ENCODE measurements at regions not wholly inside any gene's neighbourhood (a gene's known extent, or its start where the extent isn't known, plus 50 kb on each side); places are given as distances from the start of the nearest gene placed in this dataset.

- WGBS, 2 experiments, result 82 to 93% methylated on average over 3 of the region's 3 CpGs
- no peaks in the 10 kb centered on the region for H3K9me3 ChIP-seq (ENCODE audit: control insufficient read depth, low read length)
- no peak overlapping the region for H3K4me3 ChIP-seq (ENCODE audit: insufficient read depth, low read depth, low read length)
- H3K27me3 ChIP-seq (ENCODE audit: control insufficient read depth, insufficient read depth, low read length, poor library complexity, severe bottlenecking), result no peaks in the 10 kb centered on the region
- no peaks in the 10 kb centered on the region for H3K36me3 ChIP-seq (ENCODE audit: control insufficient read depth, insufficient read depth, low read length)
- no peak overlapping the region for H3K27ac ChIP-seq (ENCODE audit: insufficient read depth, low read depth, low read length, poor library complexity, severe bottlenecking)
- no peaks in the 10 kb centered on the region for H3K4me1 ChIP-seq (ENCODE audit: control insufficient read depth, insufficient read depth, low read length)
Observed at GRCh38 chr1:36614571-36614970, 131.9 kb upstream of the CSF3R start.

DNA sequence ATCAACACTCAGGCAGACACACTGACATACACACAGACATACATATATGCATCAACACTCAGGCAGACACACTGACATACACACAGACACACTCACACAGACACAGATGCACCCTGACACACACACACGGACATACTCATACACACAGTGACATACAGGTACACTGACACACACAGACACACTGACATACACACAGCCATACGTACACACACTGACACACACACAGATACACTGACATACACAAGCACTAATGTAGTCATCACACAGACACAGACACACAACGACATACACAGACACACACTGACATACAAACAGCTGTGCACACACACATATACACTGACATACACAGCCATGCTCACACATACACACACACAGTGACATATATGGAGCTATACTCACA is 131.0 kb upstream of the CSF3R start:
- H3K4me3 ChIP-seq (ENCODE audit: insufficient read depth, low read depth, low read length), result no peak overlapping the region
- no peaks in the 10 kb centered on the region for H3K4me1 ChIP-seq (ENCODE audit: control insufficient read depth, insufficient read depth, low read length)
- no peaks in the 10 kb centered on the region for H3K27me3 ChIP-seq (ENCODE audit: control insufficient read depth, insufficient read depth, low read length, poor library complexity, severe bottlenecking)
- H3K36me3 ChIP-seq (ENCODE audit: control insufficient read depth, insufficient read depth, low read length), result no peaks in the 10 kb centered on the region
- no peak overlapping the region for H3K27ac ChIP-seq (ENCODE audit: insufficient read depth, low read depth, low read length, poor library complexity, severe bottlenecking)
- no peaks in the 10 kb centered on the region for H3K9me3 ChIP-seq (ENCODE audit: control insufficient read depth, low read length)
- 83 to 86% methylated on average over 3 of the region's 3 CpGs for WGBS, 2 experiments

DNA sequence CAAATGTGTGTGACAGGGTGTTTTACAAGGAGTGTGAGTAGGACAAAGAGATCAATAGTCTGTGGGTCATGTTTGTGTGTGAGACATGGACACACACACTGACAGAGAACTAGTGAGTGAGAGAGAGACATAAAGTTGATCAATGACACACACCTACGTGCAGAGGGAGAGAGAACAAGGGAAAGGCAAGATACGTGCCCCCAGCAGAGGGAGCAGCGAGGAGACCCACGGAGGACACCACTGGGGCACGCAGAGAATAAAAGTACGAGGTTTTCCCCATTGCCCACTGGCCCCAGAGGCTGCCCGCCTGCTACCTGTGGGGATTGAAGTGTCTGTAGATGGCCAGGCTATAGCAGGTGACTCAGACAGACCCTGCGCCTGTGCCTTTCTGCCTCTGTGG is 130.2 kb upstream of the CSF3R start:
- Histone ChIP-seq H3K27me3 (ENCODE audit: control insufficient read depth, insufficient read depth, low read length, poor library complexity, severe bottlenecking) (no peaks in the 10 kb centered on the region), H3K27ac (ENCODE audit: insufficient read depth, low read depth, low read length, poor library complexity, severe bottlenecking) (no peak overlapping the region), H3K4me3 (ENCODE audit: insufficient read depth, low read depth, low read length) (no peak overlapping the region), H3K4me1 (ENCODE audit: control insufficient read depth, insufficient read depth, low read length) (no peaks in the 10 kb centered on the region), H3K9me3 (ENCODE audit: control insufficient read depth, low read length) (no peaks in the 10 kb centered on the region), H3K36me3 (ENCODE audit: control insufficient read depth, insufficient read depth, low read length) (no peaks in the 10 kb centered on the region)
- 57 to 58% methylated on average over 8 of the region's 8 CpGs for WGBS, 2 experiments

DNA sequence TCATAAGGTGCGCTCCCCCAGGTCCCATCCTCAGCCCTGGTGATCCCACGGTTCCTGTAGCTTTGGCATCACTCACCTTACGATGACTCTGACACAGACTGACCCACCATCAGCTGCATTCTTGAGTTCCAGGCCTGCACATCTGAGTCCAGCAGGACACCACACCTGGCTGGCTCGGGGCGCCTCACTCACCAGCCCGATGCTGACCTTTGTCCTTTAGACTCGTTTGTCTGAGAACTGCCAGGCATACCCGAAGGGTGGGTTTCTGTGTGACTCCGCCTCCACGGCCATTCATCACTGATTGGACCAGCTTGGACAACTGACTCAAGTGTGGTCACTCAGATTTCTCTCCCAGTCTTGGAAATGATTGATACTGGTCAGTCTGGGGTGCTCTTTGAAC is 129.4 kb upstream of the CSF3R start:
- no peaks in the 10 kb centered on the region for H3K36me3 ChIP-seq (ENCODE audit: control insufficient read depth, insufficient read depth, low read length)
- H3K4me1 ChIP-seq (ENCODE audit: control insufficient read depth, insufficient read depth, low read length), result no peaks in the 10 kb centered on the region
- no peaks in the 10 kb centered on the region for H3K27me3 ChIP-seq (ENCODE audit: control insufficient read depth, insufficient read depth, low read length, poor library complexity, severe bottlenecking)
- no peak overlapping the region for H3K27ac ChIP-seq (ENCODE audit: insufficient read depth, low read depth, low read length, poor library complexity, severe bottlenecking)
- H3K4me3 ChIP-seq (ENCODE audit: insufficient read depth, low read depth, low read length), result no peak overlapping the region
- no peaks in the 10 kb centered on the region for H3K9me3 ChIP-seq (ENCODE audit: control insufficient read depth, low read length)
- WGBS, 2 experiments, result 92 to 93% methylated on average over 10 of the region's 10 CpGs

GRCh38 chr1:36609241-36610027 is 126.7 kb upstream of the CSF3R start:
- Histone ChIP-seq H3K27me3 (ENCODE audit: control insufficient read depth, insufficient read depth, low read length, poor library complexity, severe bottlenecking) (no peaks in the 10 kb centered on the region), H3K36me3 (ENCODE audit: control insufficient read depth, insufficient read depth, low read length) (no peaks in the 10 kb centered on the region), H3K9me3 (ENCODE audit: control insufficient read depth, low read length) (no peaks in the 10 kb centered on the region), H3K4me1 (ENCODE audit: control insufficient read depth, insufficient read depth, low read length) (no peaks in the 10 kb centered on the region), H3K4me3 (ENCODE audit: insufficient read depth, low read depth, low read length) (no peak overlapping the region), H3K27ac (ENCODE audit: insufficient read depth, low read depth, low read length, poor library complexity, severe bottlenecking) (no peak overlapping the region)
- WGBS, 2 experiments, result 40 to 46% methylated on average over 6 of the region's 6 CpGs

GRCh38 chr1:36608272-36608671 is 125.6 kb upstream of the CSF3R start:
- no peaks in the 10 kb centered on the region for H3K36me3 ChIP-seq (ENCODE audit: control insufficient read depth, insufficient read depth, low read length)
- 71 to 85% methylated on average over 1 of the region's 1 CpG for WGBS, 2 experiments

GRCh38 chr1:36607263-36607651 is 124.5 kb upstream of the CSF3R start:
- no peak overlapping the region for H3K4me3 ChIP-seq (ENCODE audit: insufficient read depth, low read depth, low read length)
- no peak overlapping the region for H3K27ac ChIP-seq (ENCODE audit: insufficient read depth, low read depth, low read length, poor library complexity, severe bottlenecking)
- no peaks in the 10 kb centered on the region for H3K27me3 ChIP-seq (ENCODE audit: control insufficient read depth, insufficient read depth, low read length, poor library complexity, severe bottlenecking)
- no peaks in the 10 kb centered on the region for H3K9me3 ChIP-seq (ENCODE audit: control insufficient read depth, low read length)
- no peaks in the 10 kb centered on the region for H3K36me3 ChIP-seq (ENCODE audit: control insufficient read depth, insufficient read depth, low read length)
- no peaks in the 10 kb centered on the region for H3K4me1 ChIP-seq (ENCODE audit: control insufficient read depth, insufficient read depth, low read length)

More at GRCh38 chr1:36608272-36608671, 125.6 kb upstream of the CSF3R start:
- no peak overlapping the region for H3K4me3 ChIP-seq (ENCODE audit: insufficient read depth, low read depth, low read length)
- H3K4me1 ChIP-seq (ENCODE audit: control insufficient read depth, insufficient read depth, low read length), result no peaks in the 10 kb centered on the region
- H3K27me3 ChIP-seq (ENCODE audit: control insufficient read depth, insufficient read depth, low read length, poor library complexity, severe bottlenecking), result no peaks in the 10 kb centered on the region
- no peaks in the 10 kb centered on the region for H3K9me3 ChIP-seq (ENCODE audit: control insufficient read depth, low read length)
- no peak overlapping the region for H3K27ac ChIP-seq (ENCODE audit: insufficient read depth, low read depth, low read length, poor library complexity, severe bottlenecking)

GRCh38 chr1:36606641-36607262 is 124.0 kb upstream of the CSF3R start:
- no peak overlapping the region for H3K27ac ChIP-seq (ENCODE audit: insufficient read depth, low read depth, low read length, poor library complexity, severe bottlenecking)
- no peaks in the 10 kb centered on the region for H3K27me3 ChIP-seq (ENCODE audit: control insufficient read depth, insufficient read depth, low read length, poor library complexity, severe bottlenecking)
- WGBS, 2 experiments, result 88 to 89% methylated on average over 12 of the region's 12 CpGs
- no peaks in the 10 kb centered on the region for H3K9me3 ChIP-seq (ENCODE audit: control insufficient read depth, low read length)
- H3K4me1 ChIP-seq (ENCODE audit: control insufficient read depth, insufficient read depth, low read length), result peaks cover 5% of the 10 kb centered on the region
- no peaks in the 10 kb centered on the region for H3K36me3 ChIP-seq (ENCODE audit: control insufficient read depth, insufficient read depth, low read length)
- H3K4me3 ChIP-seq (ENCODE audit: insufficient read depth, low read depth, low read length), result no peak overlapping the region

DNA sequence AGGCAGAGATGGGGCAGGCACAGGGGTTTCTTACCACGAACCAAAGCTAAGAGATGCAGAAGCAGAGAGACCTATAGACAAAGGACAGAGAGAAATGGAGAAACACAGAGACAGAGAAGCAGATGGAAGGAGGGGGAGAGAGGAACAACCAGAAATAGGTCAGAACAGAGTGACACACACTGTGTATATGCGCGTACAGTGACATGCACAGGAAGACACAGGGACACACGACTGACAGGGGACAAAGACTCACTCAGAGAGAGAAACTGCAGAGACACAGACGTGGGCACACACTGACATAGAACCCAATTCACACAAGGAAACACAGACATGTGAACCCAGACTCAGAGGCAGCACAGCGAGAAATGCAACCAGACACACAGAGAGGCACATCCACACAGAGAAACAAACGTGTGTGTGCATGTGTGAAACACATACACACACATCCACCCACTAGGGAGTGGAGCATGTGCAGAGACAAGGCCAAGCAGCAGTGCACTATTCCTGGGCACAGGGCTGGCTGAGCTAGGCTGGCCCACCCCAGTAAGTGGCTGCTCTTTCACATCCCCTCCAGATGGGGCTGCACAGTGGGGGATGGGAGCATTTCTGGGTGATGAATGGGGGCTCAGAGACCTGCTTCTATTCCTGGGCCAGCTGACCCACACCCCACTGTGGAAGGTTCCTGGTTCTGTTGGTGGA is 123.4 kb upstream of the CSF3R start:
- H3K27me3 ChIP-seq (ENCODE audit: control insufficient read depth, insufficient read depth, low read length, poor library complexity, severe bottlenecking), result no peaks in the 10 kb centered on the region
- H3K4me3 ChIP-seq (ENCODE audit: insufficient read depth, low read depth, low read length), result no peak overlapping the region
- peaks cover 5% of the 10 kb centered on the region for H3K4me1 ChIP-seq (ENCODE audit: control insufficient read depth, insufficient read depth, low read length)
- WGBS, 2 experiments, result 82 to 85% methylated on average over 7 of the region's 7 CpGs
- H3K27ac ChIP-seq (ENCODE audit: insufficient read depth, low read depth, low read length, poor library complexity, severe bottlenecking), result no peak overlapping the region
- H3K9me3 ChIP-seq (ENCODE audit: control insufficient read depth, low read length), result no peaks in the 10 kb centered on the region
- no peaks in the 10 kb centered on the region for H3K36me3 ChIP-seq (ENCODE audit: control insufficient read depth, insufficient read depth, low read length)

- no peaks in the 10 kb centered on the region for H3K9me3 ChIP-seq (ENCODE audit: control insufficient read depth, low read length)
- peaks cover 5% of the 10 kb centered on the region for H3K4me1 ChIP-seq (ENCODE audit: control insufficient read depth, insufficient read depth, low read length)
- WGBS, 2 experiments, result 86 to 92% methylated on average over 3 of the region's 3 CpGs
- no peaks in the 10 kb centered on the region for H3K36me3 ChIP-seq (ENCODE audit: control insufficient read depth, insufficient read depth, low read length)
- H3K4me3 ChIP-seq (ENCODE audit: insufficient read depth, low read depth, low read length), result no peak overlapping the region
- no peak overlapping the region for H3K27ac ChIP-seq (ENCODE audit: insufficient read depth, low read depth, low read length, poor library complexity, severe bottlenecking)
- H3K27me3 ChIP-seq (ENCODE audit: control insufficient read depth, insufficient read depth, low read length, poor library complexity, severe bottlenecking), result no peaks in the 10 kb centered on the region
Observed at GRCh38 chr1:36603461-36603860, 120.7 kb upstream of the CSF3R start.
